ENCODE measurements at regions not wholly inside any gene's neighbourhood (a gene's known extent, or its start where the extent isn't known, plus 50 kb on each side); places are given as distances from the start of the nearest gene placed in this dataset.

GRCh38 chr11:70872299-70872698 is 380.1 kb downstream of the SHANK2 start:
- H3K4me3 Mint-ChIP-seq (ENCODE audit: low read depth, unreplicated experiment): no peak overlapping the region
- H3K9me3 Mint-ChIP-seq (ENCODE audit: low read depth, unreplicated experiment): no peaks in the 10 kb centered on the region
- no peaks in the 10 kb centered on the region for H3K4me1 Mint-ChIP-seq (ENCODE audit: low read depth, unreplicated experiment)
- no peak for DNase-seq
- no TSS peak for BruUV-seq (replicated peaks)
- no peak for TF ChIP-seq CTCF (IDR thresholded peaks at IDR 0.05; ENCODE audit: unreplicated experiment)
- peaks cover 4% of the 10 kb centered on the region for H3K36me3 Mint-ChIP-seq (ENCODE audit: insufficient read depth, unreplicated experiment)
- H3K27me3 Mint-ChIP-seq (ENCODE audit: unreplicated experiment): no peaks in the 10 kb centered on the region
- no peak overlapping the region for H3K27ac Mint-ChIP-seq (ENCODE audit: unreplicated experiment)
- intact Hi-C loops (cut with micrococcal nuclease; ENCODE audit: unreplicated experiment): no loop called here
- CTCF ChIA-PET: no interaction called here

GRCh38 chr11:70872955-70873735 is 379.2 kb downstream of the SHANK2 start:
- no peak for DNase-seq
- BruUV-seq (replicated peaks): no TSS peak
- peaks cover 4% of the 10 kb centered on the region for H3K36me3 Mint-ChIP-seq (ENCODE audit: insufficient read depth, unreplicated experiment)
- H3K27ac Mint-ChIP-seq (ENCODE audit: unreplicated experiment): no peak overlapping the region
- CTCF ChIA-PET: no interaction called here
- no peak overlapping the region for H3K4me3 Mint-ChIP-seq (ENCODE audit: low read depth, unreplicated experiment)
- TF ChIP-seq CTCF (IDR thresholded peaks at IDR 0.05; ENCODE audit: unreplicated experiment): no peak
- no peaks in the 10 kb centered on the region for H3K4me1 Mint-ChIP-seq (ENCODE audit: low read depth, unreplicated experiment)
- no peaks in the 10 kb centered on the region for H3K27me3 Mint-ChIP-seq (ENCODE audit: unreplicated experiment)
- intact Hi-C loops (cut with micrococcal nuclease; ENCODE audit: unreplicated experiment): no loop called here
- H3K9me3 Mint-ChIP-seq (ENCODE audit: low read depth, unreplicated experiment): no peaks in the 10 kb centered on the region

GRCh38 chr11:70873736-70874412 is 378.5 kb downstream of the SHANK2 start:
- CTCF ChIA-PET: no interaction called here
- Mint-ChIP-seq H3K27me3 (ENCODE audit: unreplicated experiment) (no peaks in the 10 kb centered on the region), H3K9me3 (ENCODE audit: low read depth, unreplicated experiment) (no peaks in the 10 kb centered on the region), H3K36me3 (ENCODE audit: insufficient read depth, unreplicated experiment) (peaks cover 9% of the 10 kb centered on the region), H3K4me3 (ENCODE audit: low read depth, unreplicated experiment) (no peak overlapping the region), H3K4me1 (ENCODE audit: low read depth, unreplicated experiment) (no peaks in the 10 kb centered on the region), H3K27ac (ENCODE audit: unreplicated experiment) (no peak overlapping the region)
- BruUV-seq (replicated peaks): no TSS peak
- intact Hi-C loops (cut with micrococcal nuclease; ENCODE audit: unreplicated experiment): no loop called here
- no peak for TF ChIP-seq CTCF (IDR thresholded peaks at IDR 0.05; ENCODE audit: unreplicated experiment)
- no peak for DNase-seq

- CTCF ChIA-PET: interaction anchor here (0.6 kb wide), 1 partner anchor 999 kb away, joined by 3 read pairs; no protein-coding TSS in a partner anchor
- no peak for DNase-seq
Measured at GRCh38 chr11:70876685-70877084, 375.7 kb downstream of the SHANK2 start.

More at GRCh38 chr11:70876685-70877084, 375.7 kb downstream of the SHANK2 start:
- BruUV-seq (replicated peaks): no TSS peak
- TF ChIP-seq CTCF (IDR thresholded peaks at IDR 0.05; ENCODE audit: unreplicated experiment): no peak
- Mint-ChIP-seq H3K4me3 (ENCODE audit: low read depth, unreplicated experiment) (no peak overlapping the region), H3K4me1 (ENCODE audit: low read depth, unreplicated experiment) (no peaks in the 10 kb centered on the region), H3K27ac (ENCODE audit: unreplicated experiment) (no peak overlapping the region), H3K27me3 (ENCODE audit: unreplicated experiment) (no peaks in the 10 kb centered on the region), H3K9me3 (ENCODE audit: low read depth, unreplicated experiment) (no peaks in the 10 kb centered on the region), H3K36me3 (ENCODE audit: insufficient read depth, unreplicated experiment) (peaks cover 16% of the 10 kb centered on the region)
- intact Hi-C loops (cut with micrococcal nuclease; ENCODE audit: unreplicated experiment): no loop called here

Data from Calu3 (cell line).